GM19043 (cell line): ENCODE measurements at regions not wholly inside any gene's neighbourhood (a gene's known extent, or its start where the extent isn't known, plus 50 kb on each side); places are given as distances from the start of the nearest gene placed in this dataset.

Experiments
- ATAC-seq: cut with Tn5 transposase; IDR thresholded peaks from one replicate; pipeline ENCODE4 v1.9.1; 2021; ENCODE audit warnings: low read depth; ENCODE audit not compliant: unreplicated experiment

GRCh38 chr20:60529149-60529548, 570.9 kb downstream of the CDH26 start:
- ATAC-seq = no peak

- ATAC-seq = no peak
Observed at GRCh38 chr20:60535211-60535610, 577.0 kb downstream of the CDH26 start.

- ATAC-seq = no peak
Observed at GRCh38 chr20:60540591-60540990, 582.4 kb downstream of the CDH26 start.

DNA sequence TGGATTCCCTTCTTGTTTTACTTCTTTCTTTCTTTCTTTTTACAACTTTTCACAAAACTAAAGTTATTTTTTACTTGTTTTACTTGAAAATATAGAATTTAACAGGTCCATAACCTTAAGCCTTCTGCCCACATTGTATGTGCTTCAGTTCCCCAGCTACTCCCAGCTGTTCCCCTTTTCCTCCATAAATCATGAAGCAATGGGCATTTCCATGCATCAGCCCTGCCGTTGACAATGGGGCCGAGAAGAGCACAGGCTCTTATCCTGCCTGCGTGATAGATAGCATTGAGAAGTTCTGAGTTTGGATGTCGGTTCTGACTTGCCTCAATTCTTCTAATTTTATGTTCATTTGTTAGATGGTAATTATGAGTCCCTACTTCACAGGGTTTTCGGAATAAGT, 583.8 kb downstream of the CDH26 start:
- no peak for ATAC-seq

GRCh38 chr20:60543598-60543997, 585.4 kb downstream of the CDH26 start:
- no peak for ATAC-seq

DNA sequence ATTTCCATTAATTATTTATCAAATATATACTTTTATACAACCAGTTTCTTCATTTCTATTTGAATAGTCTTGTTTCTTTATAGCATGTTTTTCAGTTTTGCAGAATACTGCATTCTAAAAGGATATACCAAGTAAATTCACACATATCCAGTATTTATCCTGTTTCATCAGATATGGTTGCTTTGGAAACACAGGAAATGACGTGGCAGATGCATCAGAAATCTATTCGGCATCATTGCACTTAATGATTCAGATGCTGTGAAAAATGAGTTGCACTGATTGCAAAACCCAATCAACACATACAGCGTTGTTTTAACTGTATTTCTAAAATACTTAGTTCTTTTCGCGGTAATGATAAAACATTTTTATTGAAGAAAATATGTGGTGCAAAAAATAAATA, 594.9 kb downstream of the CDH26 start:
- ATAC-seq = no peak

DNA sequence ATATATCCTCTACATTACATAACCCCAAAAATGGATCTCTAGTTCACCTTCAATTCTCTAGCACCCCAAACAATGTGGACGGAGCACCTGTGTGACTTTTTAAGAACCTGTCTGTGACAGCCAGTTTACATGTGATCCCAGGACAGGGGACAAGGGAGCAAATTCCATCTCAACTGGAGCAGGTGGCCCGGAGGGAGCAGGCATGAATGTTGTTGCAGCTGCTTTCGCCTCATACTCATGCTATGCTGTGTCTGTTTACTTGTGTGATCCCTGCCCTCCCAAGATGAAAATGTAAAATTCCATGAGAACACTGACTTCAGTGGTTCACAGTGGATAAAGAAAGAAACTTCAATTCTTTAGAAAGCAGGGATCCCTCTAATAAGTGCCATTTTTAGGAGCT, 600.3 kb downstream of the CDH26 start:
- no peak for ATAC-seq

GRCh38 chr20:60559462-60559861, 601.2 kb downstream of the CDH26 start:
- ATAC-seq = no peak

DNA sequence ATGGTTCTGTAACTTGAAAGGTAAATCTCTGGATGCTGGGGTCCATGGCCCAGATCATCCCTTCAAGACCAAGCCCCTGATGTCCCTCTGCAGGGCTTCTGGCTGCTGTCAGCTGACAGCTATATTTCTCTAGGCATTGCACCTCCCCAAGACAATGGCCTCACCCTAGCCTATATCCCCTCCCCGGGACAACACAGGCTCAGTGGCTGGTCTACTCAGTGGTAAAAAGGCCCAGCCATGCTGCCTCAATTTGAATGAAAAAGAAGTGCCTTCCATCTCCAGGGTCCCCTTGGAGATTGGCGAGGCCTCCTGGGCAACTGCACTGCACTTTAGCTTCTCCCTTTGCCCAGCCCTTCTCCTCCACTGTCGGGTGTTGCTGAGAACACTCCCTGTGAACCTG, 602.8 kb downstream of the CDH26 start:
- ATAC-seq = no peak

DNA sequence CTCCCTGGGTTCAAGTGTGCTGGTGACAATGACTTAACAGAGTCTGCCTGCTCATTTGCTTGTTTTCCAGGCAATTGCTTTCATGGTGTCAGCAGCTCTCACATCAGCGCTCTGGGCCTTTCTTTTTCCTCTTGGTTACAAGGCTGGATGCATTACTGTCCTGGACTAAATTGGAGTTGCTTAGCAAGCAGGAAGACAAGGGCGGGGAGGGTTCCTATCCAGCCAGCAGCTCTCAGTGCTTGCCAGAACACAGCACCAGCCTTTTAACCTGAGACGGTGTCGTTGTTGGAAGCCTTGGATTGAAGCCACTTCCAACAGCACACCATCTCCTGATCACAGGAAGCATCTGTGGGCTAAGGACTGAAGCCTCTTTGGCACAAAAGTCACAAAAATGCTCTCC, 606.9 kb downstream of the CDH26 start:
- ATAC-seq = no peak

DNA sequence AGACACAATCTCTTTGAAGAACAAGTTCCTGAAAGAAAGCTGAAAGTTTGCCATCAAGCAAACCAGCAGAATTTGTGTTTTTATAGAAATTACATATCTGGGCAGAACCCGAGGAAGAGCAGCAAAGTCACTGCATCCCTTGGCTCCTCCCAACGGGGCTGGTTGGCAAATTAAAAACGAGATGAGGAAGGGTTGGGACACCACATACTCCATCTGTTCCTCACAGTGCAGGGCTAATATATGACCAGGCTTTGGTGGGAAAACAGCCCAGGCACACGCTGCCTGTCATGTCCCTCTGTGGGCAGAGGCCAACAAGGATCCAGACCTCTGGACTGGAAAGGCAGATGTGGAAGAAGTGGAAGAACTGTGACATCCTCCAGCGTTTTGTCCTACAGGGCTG, 607.3 kb downstream of the CDH26 start:
- no peak for ATAC-seq

- no peak for ATAC-seq
Observed at GRCh38 chr20:60569116-60569515, 610.9 kb downstream of the CDH26 start.

DNA sequence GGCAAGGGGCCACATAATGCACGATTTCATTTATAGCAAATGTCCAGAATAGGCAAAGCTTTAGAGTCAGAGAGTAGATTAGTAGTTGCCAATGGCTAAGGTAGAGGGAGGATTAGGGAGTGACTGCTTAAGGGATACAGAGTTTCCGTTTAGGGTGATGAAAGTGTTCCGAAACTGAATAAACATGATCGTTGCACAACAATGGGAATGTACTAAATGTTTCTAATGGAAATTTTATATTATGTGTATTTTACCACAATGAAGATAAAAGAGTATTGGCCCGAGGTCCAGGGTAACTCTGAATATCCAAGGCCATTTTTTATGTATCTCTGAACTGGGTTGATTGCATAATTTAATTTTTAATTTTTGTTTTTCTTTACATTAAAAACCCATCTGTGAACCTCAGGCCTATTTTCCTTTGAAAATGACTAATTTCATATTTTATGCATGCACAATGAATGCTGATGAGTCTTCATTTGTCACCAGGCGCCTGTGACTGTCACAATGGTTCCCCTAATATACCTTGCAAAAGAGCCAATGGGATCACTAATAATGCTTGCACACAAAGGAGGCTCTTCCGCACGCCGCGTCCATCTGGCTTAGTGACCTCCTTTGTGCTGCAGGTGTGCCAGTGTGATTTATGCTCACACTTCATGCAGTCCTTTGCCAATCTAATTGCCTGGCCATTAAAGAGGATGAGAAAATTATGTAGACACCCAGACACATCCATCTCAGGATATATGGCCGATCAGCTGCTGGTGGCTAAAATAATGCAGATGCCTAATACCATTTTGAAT, 612.5 kb downstream of the CDH26 start:
- no peak for ATAC-seq

DNA sequence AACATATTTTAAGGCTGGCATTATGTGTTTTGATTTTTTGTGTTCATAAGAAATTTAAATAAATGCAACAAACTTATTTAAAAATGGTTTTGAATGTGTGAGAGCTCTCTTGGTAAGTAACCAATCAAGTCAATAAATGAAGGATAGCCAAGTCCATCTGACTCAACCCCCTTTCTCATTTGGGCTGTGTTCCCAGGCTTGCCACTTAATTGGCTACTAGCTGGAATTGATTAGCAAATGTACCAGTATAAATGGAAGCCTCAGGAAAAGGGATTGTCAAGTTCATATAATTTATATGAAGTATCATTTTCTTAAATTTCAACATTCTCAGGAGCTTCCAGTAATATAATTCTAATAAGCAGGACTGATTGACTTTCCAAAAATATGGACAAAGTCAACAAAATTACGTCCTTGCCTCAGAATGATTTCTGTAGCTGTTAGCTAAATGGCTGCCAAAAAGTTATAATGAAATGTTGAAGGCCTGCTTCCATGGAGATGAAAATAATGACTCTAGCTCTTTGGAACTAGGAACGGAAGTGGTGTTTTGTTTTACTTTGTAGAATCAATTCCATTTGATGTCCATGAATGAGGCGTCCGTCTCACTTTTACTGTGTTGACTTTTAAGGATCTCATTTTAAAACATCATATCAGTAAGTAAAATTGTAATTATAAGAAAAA, 614.9 kb downstream of the CDH26 start:
- no peak for ATAC-seq

- ATAC-seq = no peak
Observed at GRCh38 chr20:60576236-60576635, 618.0 kb downstream of the CDH26 start.

- ATAC-seq = no peak
Observed at GRCh38 chr20:60579941-60580515, 621.8 kb downstream of the CDH26 start.

DNA sequence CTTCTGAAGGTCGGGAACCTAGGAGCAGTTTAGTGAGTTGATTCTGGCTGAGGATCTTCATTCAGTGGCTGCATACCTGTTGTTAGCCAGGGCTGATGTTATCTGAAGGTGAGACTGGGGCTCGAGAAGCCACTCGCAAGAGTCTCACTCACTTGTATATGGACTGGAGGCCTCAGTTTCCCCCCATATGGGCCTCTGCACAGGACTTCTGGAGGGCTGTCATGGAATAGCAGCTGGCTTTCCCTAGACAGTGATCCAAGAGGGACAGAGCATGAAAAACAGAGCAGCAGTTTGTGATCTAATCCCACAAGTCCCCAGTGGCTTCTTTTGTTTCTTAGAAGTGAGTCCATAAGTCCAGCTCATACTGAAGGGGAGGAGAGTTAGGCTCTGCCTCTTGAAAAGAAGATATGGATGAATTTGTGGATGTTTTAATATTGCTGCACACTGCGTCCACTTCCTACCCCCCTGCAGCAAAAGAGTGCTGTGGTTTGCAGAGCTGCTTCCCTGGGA, 623.4 kb downstream of the CDH26 start:
- no peak for ATAC-seq

DNA sequence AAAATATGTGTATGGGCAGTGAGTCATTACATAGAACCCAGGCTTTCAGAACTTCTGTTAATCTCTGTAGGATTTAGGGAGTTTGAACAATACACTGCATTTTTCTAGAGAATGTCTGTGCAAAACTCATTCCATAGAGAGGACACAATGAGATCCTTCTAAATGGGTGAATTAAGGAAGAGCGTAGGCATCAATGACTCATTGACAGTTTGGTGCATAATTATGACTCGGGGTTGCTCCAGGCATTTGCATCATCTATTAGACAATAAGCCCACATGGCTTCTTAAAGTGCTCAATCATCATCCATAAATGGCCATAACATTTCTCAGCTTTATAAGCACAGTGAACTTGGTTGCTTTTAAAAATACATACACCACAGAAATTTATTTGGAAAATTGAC, 625.5 kb downstream of the CDH26 start:
- ATAC-seq = no peak

GRCh38 chr20:60584221-60584620, 626.0 kb downstream of the CDH26 start:
- no peak for ATAC-seq

DNA sequence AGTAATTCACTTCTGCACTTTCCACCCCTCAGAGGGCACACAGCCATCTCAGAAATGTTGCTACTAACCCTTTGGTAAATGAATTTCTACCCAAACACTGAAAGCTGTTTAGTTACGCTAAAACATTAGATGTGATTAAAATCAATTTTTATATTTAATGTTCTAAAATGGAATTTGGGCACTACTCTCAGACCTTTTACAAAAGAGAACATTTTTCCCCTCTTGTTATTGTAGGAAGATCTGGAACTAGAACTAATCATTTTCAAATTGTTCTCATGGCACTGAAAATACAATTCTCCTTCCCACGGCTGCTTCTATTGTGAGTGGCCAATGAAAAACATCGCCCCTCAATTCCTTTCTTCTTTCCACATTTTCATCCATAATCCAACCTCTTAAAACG, 627.4 kb downstream of the CDH26 start:
- no peak for ATAC-seq

DNA sequence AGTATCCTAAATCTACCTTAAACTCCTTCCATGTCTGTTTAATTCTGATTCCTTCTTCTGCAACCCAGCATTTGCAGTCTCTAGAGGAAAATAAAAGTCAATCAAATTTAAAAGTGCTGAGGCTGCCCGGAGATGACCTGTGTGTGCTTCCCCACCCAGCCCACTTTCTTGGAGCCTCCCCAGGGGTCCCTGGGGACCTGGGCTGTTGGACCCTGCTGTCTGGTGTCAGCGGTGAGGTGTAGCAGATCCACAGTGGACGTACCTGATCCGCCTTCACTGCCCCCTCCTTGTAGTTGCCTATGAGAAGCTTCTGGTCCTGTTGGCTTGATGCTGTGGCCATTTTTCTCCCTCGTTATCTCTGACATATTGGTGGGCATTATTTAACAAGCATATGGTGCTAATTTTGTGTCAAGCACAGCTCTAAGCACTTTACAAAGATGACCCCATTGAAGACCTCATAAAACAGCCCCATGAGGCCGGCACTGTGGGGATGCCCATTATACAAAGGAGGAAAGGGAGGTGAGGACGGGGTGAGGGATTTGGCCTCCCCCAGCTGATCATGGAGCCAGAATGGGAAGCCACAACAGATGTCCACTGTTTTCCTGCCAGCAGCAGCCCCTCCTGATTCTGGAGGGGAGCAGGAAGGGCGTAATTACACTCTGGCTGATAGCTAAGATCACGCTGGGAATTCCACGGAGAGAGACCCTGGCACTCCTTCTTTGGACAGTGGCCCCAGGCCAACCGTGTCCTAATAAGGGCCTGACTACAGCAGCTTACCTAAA, 628.2 kb downstream of the CDH26 start:
- ATAC-seq = no peak
